Endometrial microvascular endothelial cells (primary cell): ENCODE measurements at regions not wholly inside any gene's neighbourhood (a gene's known extent, or its start where the extent isn't known, plus 50 kb on each side); places are given as distances from the start of the nearest gene placed in this dataset.

ENCODE experiments used
- in situ Hi-C: cut with HindIII; loops from 2 replicates; pipeline ENCODE4 v1.10.0; 2017; ENCODE audit warnings: low sequenced_read_pairs, low pct_unique_long_range_greater_than_20kb; ENCODE audit errors: inconsistent ontology term

GRCh38 chr12:91805031-91805430, 340.6 kb downstream of the BTG1 start:
- in situ Hi-C loops: no loop called here

- in situ Hi-C loops: no loop called here
Observed at GRCh38 chr12:91804533-91804932, 341.1 kb downstream of the BTG1 start.

GRCh38 chr12:91801048-91801447, 344.6 kb downstream of the BTG1 start:
- in situ Hi-C loops: no loop called here

GRCh38 chr12:91793676-91794075, 352.0 kb downstream of the BTG1 start:
- in situ Hi-C loops: no loop called here

GRCh38 chr12:91792597-91792996, 353.0 kb downstream of the BTG1 start:
- in situ Hi-C loops: no loop called here

GRCh38 chr12:91786499-91787272, 359.0 kb downstream of the BTG1 start:
- in situ Hi-C loops: no loop called here

GRCh38 chr12:91785655-91786498, 359.8 kb downstream of the BTG1 start:
- in situ Hi-C loops: no loop called here

GRCh38 chr12:91781114-91781513, 364.5 kb downstream of the BTG1 start:
- in situ Hi-C loops: no loop called here

- in situ Hi-C loops: no loop called here
Observed at GRCh38 chr12:91778938-91779400, 366.7 kb downstream of the BTG1 start.

- in situ Hi-C loops: no loop called here
Observed at GRCh38 chr12:91778091-91778832, 367.4 kb downstream of the BTG1 start.

GRCh38 chr12:91777268-91777992, 368.2 kb downstream of the BTG1 start:
- in situ Hi-C loops: no loop called here

- in situ Hi-C loops: no loop called here
Observed at GRCh38 chr12:91774434-91774921, 371.2 kb downstream of the BTG1 start.

- in situ Hi-C loops: no loop called here
Observed at GRCh38 chr12:91773749-91774429, 371.8 kb downstream of the BTG1 start.

GRCh38 chr12:91772411-91772810, 373.2 kb downstream of the BTG1 start:
- in situ Hi-C loops: no loop called here

- in situ Hi-C loops: no loop called here
Observed at GRCh38 chr12:91769736-91770135, 375.9 kb downstream of the BTG1 start.

- in situ Hi-C loops: no loop called here
Observed at GRCh38 chr12:91767237-91767636, 378.4 kb downstream of the BTG1 start.

- in situ Hi-C loops: no loop called here
Observed at GRCh38 chr12:91766454-91766853, 379.2 kb downstream of the BTG1 start.
